Stimulated activated CD4-positive, alpha-beta T cell treated with anti-CD3 and anti-CD28 coated beads, Interleukin-12 subunit alpha, Interleukin-12 subunit beta, amount 100 ng/mL, for 48 hours (primary cell): ENCODE measurements at regions not wholly inside any gene's neighbourhood (a gene's known extent, or its start where the extent isn't known, plus 50 kb on each side); places are given as distances from the start of the nearest gene placed in this dataset.

Source experiments
- DNase-seq, 3 donors: peaks; one replicate each; pipeline ENCODE4 v3.0.0-alpha.2; 2020; ENCODE audit warnings: low read depth in 2 of 3, low spot score in 1 of 3

DNA sequence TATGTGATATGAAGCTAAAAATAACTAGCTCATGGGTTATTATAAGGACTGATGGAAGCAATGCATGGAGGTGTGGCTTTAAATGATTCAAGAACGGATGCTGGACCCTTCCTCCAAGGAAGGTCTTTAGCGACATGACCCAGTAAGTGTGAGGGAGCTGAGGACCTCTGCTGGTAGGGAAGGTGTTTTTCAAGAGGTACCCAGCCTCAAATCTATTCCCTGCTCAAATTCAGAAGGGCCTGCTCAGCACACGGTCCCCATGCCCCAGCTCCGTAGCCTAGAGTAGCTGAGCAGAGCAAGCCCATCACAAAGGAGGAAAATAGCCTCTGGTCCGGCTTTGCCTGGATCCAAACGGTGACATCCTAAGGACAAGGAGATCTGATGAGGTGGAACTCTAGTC is 266.2 kb upstream of the IGF1R start:
- no peak for DNase-seq

DNA sequence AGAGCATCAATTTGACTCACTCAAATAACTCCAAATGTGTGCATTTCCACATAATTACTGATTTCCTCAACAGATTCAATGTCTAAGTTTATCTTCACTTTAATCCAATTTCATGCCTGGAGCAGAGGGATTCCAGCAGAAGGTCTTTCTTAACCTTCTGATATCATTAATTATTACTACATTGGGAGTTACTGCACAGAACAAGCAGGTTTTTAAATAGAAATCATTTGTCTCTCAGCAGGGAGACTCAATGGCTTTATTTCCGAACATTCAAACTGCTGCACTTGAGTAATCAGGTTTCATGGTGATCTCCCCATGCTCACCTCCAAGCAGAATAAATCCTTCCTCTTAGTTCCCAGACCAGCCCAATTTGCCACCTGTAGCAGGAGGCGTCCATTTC is 264.8 kb upstream of the IGF1R start:
- no peak for DNase-seq

- no peak for DNase-seq
Observed at GRCh38 chr15:98384328-98385029, 263.9 kb upstream of the IGF1R start.

GRCh38 chr15:98385752-98386381 is 262.5 kb upstream of the IGF1R start:
- no peak for DNase-seq

DNA sequence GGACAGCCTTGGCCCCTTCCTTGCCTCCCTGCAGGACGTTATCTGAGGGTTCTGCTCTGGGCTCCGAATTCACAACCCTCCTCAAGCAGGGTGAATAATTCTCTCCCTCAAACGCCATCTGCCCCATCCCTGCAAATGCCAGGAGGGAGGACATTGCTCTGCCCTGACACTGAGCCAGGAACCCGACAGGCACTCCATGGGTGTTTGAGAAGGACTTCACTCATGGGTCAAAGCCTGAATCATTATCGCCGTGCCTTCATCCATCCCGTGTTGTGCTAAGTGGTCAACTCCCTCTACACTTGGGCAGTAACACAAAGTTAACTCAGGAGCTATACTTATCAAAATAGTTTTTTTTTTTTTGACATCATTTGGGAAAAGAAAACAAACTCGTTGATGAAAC is 261.8 kb upstream of the IGF1R start:
- no peak for DNase-seq

DNA sequence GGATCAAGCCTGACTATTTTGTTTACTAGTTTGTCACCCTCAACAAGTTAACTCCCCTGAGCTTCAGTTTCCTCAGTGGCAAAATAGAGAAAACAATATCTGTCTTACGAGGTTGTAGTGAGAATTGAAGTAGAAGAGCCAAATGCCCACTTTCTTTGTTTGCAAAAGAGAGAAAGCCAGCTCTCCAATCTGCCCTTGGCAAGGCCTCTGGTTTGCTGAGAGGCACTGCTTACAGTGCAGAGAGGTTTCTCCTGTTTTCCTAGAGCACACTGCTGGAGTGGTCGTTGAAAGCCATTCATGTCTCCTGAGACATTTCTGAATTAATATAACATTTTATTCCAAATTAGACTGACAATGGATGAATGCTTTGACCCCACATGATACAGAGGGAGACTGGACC is 260.5 kb upstream of the IGF1R start:
- no peak for DNase-seq

GRCh38 chr15:98390946-98391530 is 257.3 kb upstream of the IGF1R start:
- DNase-seq, result no peak

GRCh38 chr15:98391568-98391967 is 256.8 kb upstream of the IGF1R start:
- no peak for DNase-seq

- DNase-seq, result no peak
Observed at GRCh38 chr15:98393471-98393870, 254.9 kb upstream of the IGF1R start.

DNA sequence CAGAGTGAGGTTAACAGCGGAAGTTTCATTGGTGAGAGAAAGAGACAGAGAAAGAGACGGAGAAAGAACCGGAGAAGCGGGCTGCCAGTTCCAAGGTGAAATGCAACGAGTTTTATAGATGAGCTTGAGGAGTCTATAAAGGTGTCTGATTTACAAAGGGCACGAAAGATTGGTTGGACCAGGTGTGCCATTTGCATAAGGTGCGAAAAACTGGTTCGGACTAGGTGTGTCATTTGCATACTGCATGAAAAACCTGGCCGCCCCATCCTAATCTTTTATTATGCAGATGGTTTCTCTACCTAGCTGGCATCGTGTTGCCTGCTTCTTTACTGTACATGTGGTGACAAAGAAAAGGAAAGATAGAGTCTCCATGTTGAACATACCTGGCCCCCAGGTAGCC is 253.8 kb upstream of the IGF1R start:
- DNase-seq, result no peak

GRCh38 chr15:98395974-98396610 is 252.2 kb upstream of the IGF1R start:
- DNase-seq, result no peak

DNA sequence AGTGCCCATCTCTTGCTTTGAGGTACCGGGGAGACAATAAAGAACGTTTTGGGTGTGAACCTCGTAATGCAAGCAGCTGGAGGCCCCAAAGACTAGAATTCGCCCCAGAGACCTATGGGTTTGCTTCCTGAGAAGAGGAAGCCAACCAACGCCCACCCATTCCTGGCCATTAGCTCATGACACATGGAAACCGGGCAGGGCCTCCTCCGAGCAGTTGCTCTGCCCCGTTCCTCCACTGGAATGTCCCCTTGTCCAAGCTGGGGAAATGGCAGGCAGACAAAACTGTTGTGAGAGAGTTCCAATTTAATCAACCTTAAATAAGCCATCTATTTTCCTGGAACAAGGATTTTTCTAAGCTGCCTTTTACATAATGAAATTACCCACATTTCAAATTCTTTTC is 250.9 kb upstream of the IGF1R start:
- DNase-seq, result no peak

DNA sequence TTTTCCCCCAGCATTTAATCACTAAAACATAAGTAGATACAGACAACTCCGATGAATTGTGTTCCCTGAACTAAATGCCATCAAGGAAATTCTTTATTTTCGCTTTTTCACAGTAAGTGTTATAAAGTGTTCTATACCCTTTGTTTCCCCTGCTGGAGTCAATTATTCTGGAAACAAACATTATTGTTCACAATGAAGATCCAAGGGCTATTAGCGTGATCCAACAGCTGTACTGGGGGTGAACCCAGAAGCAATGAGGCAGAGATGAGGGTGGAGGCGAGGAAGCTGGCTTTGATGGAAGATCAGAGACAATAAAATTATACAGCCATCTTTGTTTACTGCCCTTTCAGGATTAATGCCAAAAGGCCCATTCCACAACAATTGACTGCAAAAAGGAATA is 250.3 kb upstream of the IGF1R start:
- DNase-seq, result no peak

- DNase-seq, result no peak
Observed at GRCh38 chr15:98398886-98399285, 249.5 kb upstream of the IGF1R start.

GRCh38 chr15:98400120-98400519 is 248.2 kb upstream of the IGF1R start:
- DNase-seq, result no peak

DNA sequence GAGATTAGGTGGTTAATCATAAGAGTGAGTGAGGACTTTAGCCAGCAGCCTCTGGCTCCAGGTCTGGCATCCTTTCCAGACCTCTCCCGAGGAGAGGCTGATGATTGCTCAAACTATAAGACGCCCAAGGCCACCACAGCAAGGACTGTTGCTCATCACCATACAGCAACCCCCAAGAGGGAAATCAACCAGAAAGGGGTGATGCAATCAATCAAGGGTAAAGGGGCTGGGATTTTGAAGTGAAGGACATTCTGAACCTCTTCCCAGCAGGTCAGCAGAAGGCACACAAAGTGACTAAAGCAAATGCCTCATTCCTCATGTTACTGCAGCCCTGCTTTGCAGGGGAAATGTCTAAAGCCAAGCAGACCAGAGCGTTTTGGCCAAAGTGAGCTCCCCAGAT is 247.3 kb upstream of the IGF1R start:
- no peak for DNase-seq

DNA sequence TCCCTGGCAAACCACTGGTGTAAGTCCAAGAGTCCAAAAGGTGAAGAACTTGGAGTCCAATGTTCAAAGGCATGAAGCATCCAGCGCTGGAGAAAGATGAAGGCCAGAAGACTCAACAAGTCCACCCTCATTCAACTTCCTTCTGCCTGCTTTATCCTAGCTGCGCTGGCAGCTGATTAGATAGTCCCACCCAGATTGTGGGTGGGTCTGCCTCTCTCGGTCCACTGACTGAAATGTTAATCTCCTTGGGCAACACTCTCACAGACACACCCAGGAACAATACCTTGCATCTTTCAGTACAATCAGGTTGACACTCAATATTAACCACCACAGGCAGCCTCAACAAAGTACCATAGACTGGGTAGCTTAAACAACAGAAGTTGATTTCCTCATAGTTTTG is 245.9 kb upstream of the IGF1R start:
- DNase-seq, result no peak

GRCh38 chr15:98403169-98403568 is 245.2 kb upstream of the IGF1R start:
- no peak for DNase-seq

DNA sequence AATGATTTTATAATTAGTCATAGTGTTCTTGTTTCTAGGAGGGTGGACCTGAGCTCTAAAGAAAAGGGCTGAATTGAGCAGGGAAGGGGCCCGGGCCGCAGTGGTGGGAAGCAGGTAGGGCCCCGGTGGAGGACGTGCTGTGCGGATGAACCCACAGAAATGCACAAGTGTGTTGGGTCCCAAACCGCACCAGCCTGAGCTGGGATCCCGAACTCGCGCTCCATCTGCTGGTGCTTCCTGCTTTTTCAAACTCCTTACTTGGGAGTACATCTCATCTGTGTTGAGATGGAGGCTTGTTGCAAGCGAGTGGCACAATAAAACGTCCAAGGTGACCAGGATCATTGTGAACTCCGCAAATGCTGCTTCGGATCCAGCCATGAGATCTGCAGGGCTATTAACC is 244.8 kb upstream of the IGF1R start:
- DNase-seq, result no peak

GRCh38 chr15:98405013-98405412 is 243.3 kb upstream of the IGF1R start:
- no peak for DNase-seq

GRCh38 chr15:98408231-98408630 is 240.1 kb upstream of the IGF1R start:
- DNase-seq, result no peak

DNA sequence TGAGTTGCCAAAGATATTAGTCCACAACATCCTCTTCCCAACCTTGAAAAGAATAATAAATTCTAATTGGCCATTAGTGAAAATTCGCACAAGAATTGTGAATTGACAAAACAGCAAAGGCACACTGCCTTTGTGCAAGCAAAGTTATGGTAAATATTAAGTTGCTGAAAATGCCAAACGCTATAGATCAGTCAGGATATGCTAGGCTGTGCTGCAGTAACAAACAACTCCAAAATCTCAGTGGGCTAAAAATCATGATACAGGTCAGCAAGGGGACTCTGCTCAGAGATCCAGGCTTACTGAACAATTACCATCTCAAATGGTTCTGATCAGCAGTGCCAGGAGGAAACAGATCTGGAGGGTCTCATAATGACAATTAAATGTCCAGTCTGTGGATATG is 238.0 kb upstream of the IGF1R start:
- no peak for DNase-seq
